ENCODE measurements at regions not wholly inside any gene's neighbourhood (a gene's known extent, or its start where the extent isn't known, plus 50 kb on each side); places are given as distances from the start of the nearest gene placed in this dataset.

DNA sequence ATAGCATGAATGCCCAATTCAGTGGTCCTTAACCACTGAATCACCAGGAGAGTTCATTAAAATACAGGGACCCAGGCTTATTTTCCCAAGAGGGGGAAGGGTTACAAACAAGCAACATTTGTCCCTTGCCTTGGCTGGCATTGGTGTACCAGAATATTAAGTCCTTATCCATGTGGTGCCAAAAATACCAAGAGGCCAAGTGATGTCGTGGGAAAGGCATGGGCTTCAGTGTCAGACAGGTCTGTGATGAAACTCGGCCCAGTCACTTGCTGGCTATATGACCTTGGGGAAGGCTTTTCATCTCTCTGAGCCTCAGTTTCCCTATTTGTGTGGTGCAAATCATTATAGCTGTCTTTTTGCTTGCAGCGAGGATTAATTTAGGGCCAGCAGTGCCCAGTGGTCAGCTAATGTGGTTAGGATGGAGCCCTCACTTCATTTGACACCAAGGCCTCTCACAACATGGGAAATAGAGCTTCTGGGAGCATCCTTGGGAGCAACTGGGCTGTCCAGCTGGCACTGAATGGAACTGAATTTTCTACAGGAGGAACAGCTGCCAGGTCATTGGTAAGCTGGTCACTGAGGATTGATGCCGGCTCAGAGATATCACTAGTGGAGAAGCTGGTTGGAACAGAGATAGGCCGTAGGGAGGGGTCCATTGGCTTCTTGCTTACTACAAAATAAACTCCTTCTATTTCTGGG is 77.2 kb upstream of the PPP2R5A start:
- TF ChIP-seq, protein P1, sequence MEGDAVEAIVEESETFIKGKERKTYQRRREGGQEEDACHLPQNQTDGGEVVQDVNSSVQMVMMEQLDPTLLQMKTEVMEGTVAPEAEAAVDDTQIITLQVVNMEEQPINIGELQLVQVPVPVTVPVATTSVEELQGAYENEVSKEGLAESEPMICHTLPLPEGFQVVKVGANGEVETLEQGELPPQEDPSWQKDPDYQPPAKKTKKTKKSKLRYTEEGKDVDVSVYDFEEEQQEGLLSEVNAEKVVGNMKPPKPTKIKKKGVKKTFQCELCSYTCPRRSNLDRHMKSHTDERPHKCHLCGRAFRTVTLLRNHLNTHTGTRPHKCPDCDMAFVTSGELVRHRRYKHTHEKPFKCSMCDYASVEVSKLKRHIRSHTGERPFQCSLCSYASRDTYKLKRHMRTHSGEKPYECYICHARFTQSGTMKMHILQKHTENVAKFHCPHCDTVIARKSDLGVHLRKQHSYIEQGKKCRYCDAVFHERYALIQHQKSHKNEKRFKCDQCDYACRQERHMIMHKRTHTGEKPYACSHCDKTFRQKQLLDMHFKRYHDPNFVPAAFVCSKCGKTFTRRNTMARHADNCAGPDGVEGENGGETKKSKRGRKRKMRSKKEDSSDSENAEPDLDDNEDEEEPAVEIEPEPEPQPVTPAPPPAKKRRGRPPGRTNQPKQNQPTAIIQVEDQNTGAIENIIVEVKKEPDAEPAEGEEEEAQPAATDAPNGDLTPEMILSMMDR (conservative IDR thresholded peaks at IDR 0.05; ENCODE audit: low read depth, low read length): no peak
- TF ChIP-seq SMC3 (IDR thresholded peaks at IDR 0.05; ENCODE audit: low read depth, low read length) (no peak), POLR2A (IDR thresholded peaks at IDR 0.05; ENCODE audit: low read depth, low read length) (no peak), RFX5 (IDR thresholded peaks at IDR 0.05; ENCODE audit: low read depth, low read length) (no peak), FOS (IDR thresholded peaks at IDR 0.05; ENCODE audit: low read depth, low read length) (no peak), NFE2L2 (IDR thresholded peaks at IDR 0.05; ENCODE audit: low read depth, low read length) (no peak), MAZ (IDR thresholded peaks at IDR 0.05; ENCODE audit: borderline replicate concordance, low read depth, low read length) (no peak), CEBPB (IDR thresholded peaks at IDR 0.05; ENCODE audit: low read depth, low read length) (no peak), MAFK (IDR thresholded peaks at IDR 0.05; ENCODE audit: low read depth, low read length) (no peak)
- TF ChIP-seq, protein P2, sequence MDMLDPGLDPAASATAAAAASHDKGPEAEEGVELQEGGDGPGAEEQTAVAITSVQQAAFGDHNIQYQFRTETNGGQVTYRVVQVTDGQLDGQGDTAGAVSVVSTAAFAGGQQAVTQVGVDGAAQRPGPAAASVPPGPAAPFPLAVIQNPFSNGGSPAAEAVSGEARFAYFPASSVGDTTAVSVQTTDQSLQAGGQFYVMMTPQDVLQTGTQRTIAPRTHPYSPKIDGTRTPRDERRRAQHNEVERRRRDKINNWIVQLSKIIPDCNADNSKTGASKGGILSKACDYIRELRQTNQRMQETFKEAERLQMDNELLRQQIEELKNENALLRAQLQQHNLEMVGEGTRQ (IDR thresholded peaks at IDR 0.05; ENCODE audit: low read depth, low read length): no peak
- TF ChIP-seq, protein P3, sequence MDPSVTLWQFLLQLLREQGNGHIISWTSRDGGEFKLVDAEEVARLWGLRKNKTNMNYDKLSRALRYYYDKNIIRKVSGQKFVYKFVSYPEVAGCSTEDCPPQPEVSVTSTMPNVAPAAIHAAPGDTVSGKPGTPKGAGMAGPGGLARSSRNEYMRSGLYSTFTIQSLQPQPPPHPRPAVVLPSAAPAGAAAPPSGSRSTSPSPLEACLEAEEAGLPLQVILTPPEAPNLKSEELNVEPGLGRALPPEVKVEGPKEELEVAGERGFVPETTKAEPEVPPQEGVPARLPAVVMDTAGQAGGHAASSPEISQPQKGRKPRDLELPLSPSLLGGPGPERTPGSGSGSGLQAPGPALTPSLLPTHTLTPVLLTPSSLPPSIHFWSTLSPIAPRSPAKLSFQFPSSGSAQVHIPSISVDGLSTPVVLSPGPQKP (IDR thresholded peaks at IDR 0.05; ENCODE audit: borderline replicate concordance, low read depth, low read length): no peak
